Nephron progenitor cell (in vitro differentiated cells): ENCODE measurements at regions not wholly inside any gene's neighbourhood (a gene's known extent, or its start where the extent isn't known, plus 50 kb on each side); places are given as distances from the start of the nearest gene placed in this dataset.

Source experiments
- DNase-seq: peaks from one replicate; pipeline ENCODE4 v3.0.0; 2021
- H3K27ac Mint-ChIP-seq: 2 replicates; pipeline ENCODE4 v1.8.0; 2021; ENCODE audit warnings: mild to moderate bottlenecking, moderate library complexity, mixed read lengths
- H3K27me3 Mint-ChIP-seq: 2 replicates; pipeline ENCODE4 v1.8.0; 2021; ENCODE audit warnings: mild to moderate bottlenecking, low read depth, mixed read lengths; ENCODE audit not compliant: poor library complexity
- H3K36me3 Mint-ChIP-seq: 2 replicates; pipeline ENCODE4 v1.8.0; 2021; ENCODE audit warnings: low read depth, mixed read lengths
- H3K4me1 Mint-ChIP-seq: 2 replicates; pipeline ENCODE4 v1.8.0; 2021; ENCODE audit warnings: mixed read lengths
- H3K4me3 Mint-ChIP-seq: 2 replicates; pipeline ENCODE4 v1.8.0; 2021; ENCODE audit warnings: mild to moderate bottlenecking, moderate library complexity, mixed read lengths
- H3K9me3 Mint-ChIP-seq: 2 replicates; pipeline ENCODE4 v1.8.0; 2021; ENCODE audit warnings: mild to moderate bottlenecking, moderate library complexity, mixed read lengths
- CTCF ChIP-seq: fragments of 200-600 bp; sonication (generic); IDR thresholded peaks from 2 replicates; pipeline ENCODE4 v1.5.0; 2021; ENCODE audit warnings: antibody characterized with exemption

GRCh38 chr7:153423210-153423590 lies 629.0 kb upstream of the DPP6 start:
- peaks cover 84% of the 10 kb centered on the region for H3K9me3 Mint-ChIP-seq

GRCh38 chr7:153430931-153431330 lies 621.3 kb upstream of the DPP6 start:
- no peak for TF ChIP-seq CTCF
- H3K4me1 Mint-ChIP-seq: no peaks in the 10 kb centered on the region
- DNase-seq: no peak
- no peak overlapping the region for H3K4me3 Mint-ChIP-seq
- H3K27me3 Mint-ChIP-seq: peaks cover 2% of the 10 kb centered on the region
- peaks cover 92% of the 10 kb centered on the region for H3K9me3 Mint-ChIP-seq
- H3K27ac Mint-ChIP-seq: no peak overlapping the region
- no peaks in the 10 kb centered on the region for H3K36me3 Mint-ChIP-seq

More at GRCh38 chr7:153423210-153423590, 629.0 kb upstream of the DPP6 start:
- H3K27me3 Mint-ChIP-seq: peaks cover 3% of the 10 kb centered on the region
- no peak overlapping the region for H3K27ac Mint-ChIP-seq
- no peak for TF ChIP-seq CTCF
- DNase-seq: no peak
- H3K4me3 Mint-ChIP-seq: no peak overlapping the region
- H3K4me1 Mint-ChIP-seq: no peaks in the 10 kb centered on the region
- H3K36me3 Mint-ChIP-seq: no peaks in the 10 kb centered on the region

GRCh38 chr7:153432063-153432462 lies 620.1 kb upstream of the DPP6 start:
- H3K9me3 Mint-ChIP-seq: peaks cover 95% of the 10 kb centered on the region
- H3K4me3 Mint-ChIP-seq: no peak overlapping the region
- DNase-seq: no peak
- no peak overlapping the region for H3K27ac Mint-ChIP-seq
- TF ChIP-seq CTCF: no peak
- H3K36me3 Mint-ChIP-seq: no peaks in the 10 kb centered on the region
- no peaks in the 10 kb centered on the region for H3K4me1 Mint-ChIP-seq
- H3K27me3 Mint-ChIP-seq: peaks cover 2% of the 10 kb centered on the region

- Mint-ChIP-seq H3K9me3 (peaks cover 98% of the 10 kb centered on the region), H3K4me1 (no peaks in the 10 kb centered on the region), H3K4me3 (no peak overlapping the region)
Observed at GRCh38 chr7:153433223-153433622, 619.0 kb upstream of the DPP6 start.

GRCh38 chr7:153440715-153441114 lies 611.5 kb upstream of the DPP6 start:
- H3K4me1 Mint-ChIP-seq: no peaks in the 10 kb centered on the region
- H3K36me3 Mint-ChIP-seq: no peaks in the 10 kb centered on the region
- TF ChIP-seq CTCF: no peak
- H3K27me3 Mint-ChIP-seq: peaks cover 2% of the 10 kb centered on the region
- H3K4me3 Mint-ChIP-seq: no peak overlapping the region
- H3K27ac Mint-ChIP-seq: no peak overlapping the region
- H3K9me3 Mint-ChIP-seq: peaks cover 25% of the 10 kb centered on the region
- DNase-seq: no peak

More at GRCh38 chr7:153433223-153433622, 619.0 kb upstream of the DPP6 start:
- Mint-ChIP-seq H3K27me3 (peaks cover 2% of the 10 kb centered on the region), H3K36me3 (no peaks in the 10 kb centered on the region), H3K27ac (no peak overlapping the region)
- no peak for TF ChIP-seq CTCF
- no peak for DNase-seq

GRCh38 chr7:153443032-153443701 lies 609.0 kb upstream of the DPP6 start:
- Mint-ChIP-seq H3K9me3 (peaks cover 1% of the 10 kb centered on the region), H3K27ac (no peak overlapping the region), H3K27me3 (peaks cover 6% of the 10 kb centered on the region), H3K4me3 (no peak overlapping the region), H3K36me3 (no peaks in the 10 kb centered on the region), H3K4me1 (no peaks in the 10 kb centered on the region)
- no peak for TF ChIP-seq CTCF
- no peak for DNase-seq
